Fibroblast of the aortic adventitia (primary cell): ENCODE measurements at regions not wholly inside any gene's neighbourhood (a gene's known extent, or its start where the extent isn't known, plus 50 kb on each side); places are given as distances from the start of the nearest gene placed in this dataset.

Source experiments
- DNase-seq: peaks from one replicate; pipeline ENCODE4 v3.0.0-alpha.2; 2010; ENCODE audit warnings: low read depth
- H3K4me3 ChIP-seq: 2 replicates; pipeline ENCODE4 v1.5.1; 2011; ENCODE audit warnings: low read depth, mild to moderate bottlenecking, control low read depth, low read length, moderate library complexity
- CTCF ChIP-seq: IDR thresholded peaks from 2 replicates; pipeline ENCODE4 v1.5.1; 2011; ENCODE audit warnings: mild to moderate bottlenecking, low read length, control low read depth, inconsistent platforms; ENCODE audit not compliant: insufficient read depth

- TF ChIP-seq CTCF: no peak
- H3K4me3 ChIP-seq: no peak overlapping the region
- DNase-seq: no peak
Observed at GRCh38 chr2:523698-524270, 153.4 kb downstream of the TMEM18 start.

- no peak for DNase-seq
- H3K4me3 ChIP-seq: no peak overlapping the region
- TF ChIP-seq CTCF: no peak
Observed at GRCh38 chr2:522776-523175, 154.4 kb downstream of the TMEM18 start.

GRCh38 chr2:521853-522530, 155.2 kb downstream of the TMEM18 start:
- no peak for DNase-seq
- H3K4me3 ChIP-seq: no peak overlapping the region
- TF ChIP-seq CTCF: no peak

DNA sequence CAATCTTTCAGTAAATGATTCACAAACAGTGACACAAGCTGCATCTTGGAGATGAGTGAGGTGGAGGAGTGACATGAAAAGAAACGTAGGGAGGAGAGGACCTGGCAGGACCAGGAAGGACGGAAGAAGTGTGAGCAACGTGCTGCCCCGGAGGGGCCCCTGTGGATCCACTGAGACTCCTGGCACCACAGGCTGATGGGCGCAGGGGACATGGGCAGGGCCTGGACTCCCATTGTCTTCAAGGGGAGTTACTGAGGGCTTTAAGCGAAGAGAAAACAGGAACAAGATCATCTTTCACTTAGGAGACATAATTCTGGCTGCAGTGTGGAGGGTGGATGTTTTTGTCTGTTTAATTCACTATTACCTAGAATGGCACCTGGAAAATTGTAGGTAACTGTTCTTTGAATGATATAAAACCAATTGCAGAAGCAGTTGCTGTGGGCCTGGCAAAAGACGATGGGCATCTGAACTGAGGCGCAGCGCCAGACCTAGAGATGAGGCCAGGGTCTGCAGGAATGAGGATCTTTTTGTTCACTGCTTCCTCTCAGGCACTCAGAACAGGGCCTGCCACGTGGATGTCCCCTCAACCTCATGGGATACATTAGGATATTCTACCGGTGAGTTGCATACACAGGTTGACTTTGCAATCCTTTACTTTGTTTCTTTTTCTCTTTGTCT, 156.4 kb downstream of the TMEM18 start:
- H3K4me3 ChIP-seq: no peak overlapping the region
- no peak for DNase-seq
- TF ChIP-seq CTCF: no peak

GRCh38 chr2:516944-517343, 160.3 kb downstream of the TMEM18 start:
- no peak for DNase-seq
- no peak overlapping the region for H3K4me3 ChIP-seq
- TF ChIP-seq CTCF: no peak

- H3K4me3 ChIP-seq: no peak overlapping the region
- DNase-seq: no peak
- no peak for TF ChIP-seq CTCF
Observed at GRCh38 chr2:516131-516530, 161.1 kb downstream of the TMEM18 start.
